Pancreas (tissue), 10 donors: ENCODE measurements at regions not wholly inside any gene's neighbourhood (a gene's known extent, or its start where the extent isn't known, plus 50 kb on each side); places are given as distances from the start of the nearest gene placed in this dataset.
"Not testable (repeated sequence)": the region's sequence is repeated elsewhere in the genome, so short reads cannot be mapped to it uniquely, and the experiment has no call there.

ENCODE experiments used
- ATAC-seq, 4 donors: fragments of 200-7000 bp; cut with Tn5 transposase; one replicate each; pipeline versions ENCODE4 v1.8.0 to v1.9.1; 2020; ENCODE audit warnings: mild to moderate bottlenecking in 4 of 4, moderate library complexity in 4 of 4
- DNase-seq, 6 donors: peaks; one replicate each; pipeline ENCODE4 v3.0.0-alpha.2; 2020
- FAIRE-seq: peaks from 2 replicates; lab custom pipeline; 2012; peaks lifted over from hg19 to GRCh38; lab: Jason Lieb, UNC
- H3K27ac ChIP-seq, 4 donors: fragments of 200-600 bp; sonication (generic); 1 replicate in 3 of 4; 2 replicates in 1 of 4; pipeline versions ENCODE4 v1.5.0 to v1.8.0; 2020
- H3K27me3 ChIP-seq, 4 donors: fragments of 200-600 bp; one replicate each; pipeline ENCODE4 v1.8.0; 2021
- H3K36me3 ChIP-seq, 3 donors: fragments of 200-600 bp; sonication (generic) in 1 of 3; one replicate each; pipeline versions ENCODE4 v1.5.0 to v1.8.0; 2020 to 2021
- H3K4me1 ChIP-seq, 3 donors: fragments of 200-600 bp; one replicate each; pipeline ENCODE4 v1.8.0; 2021
- H3K4me3 ChIP-seq, 4 donors: fragments of 200-600 bp; sonication (generic) in 2 of 4; one replicate each; pipeline versions ENCODE4 v1.5.0 to v1.8.0; 2020 to 2021
- H3K9me3 ChIP-seq, 4 donors: fragments of 200-600 bp; one replicate each; pipeline ENCODE4 v1.8.0; 2021
- WGBS, 2 donors: extraction: QIAGEN DNeasy Blood & Tissue Kit; methylation state at CpG; one replicate each; pipeline ENCODE4 v1.1.7; 2013; 5-methylcytosine and 5-hydroxymethylcytosine counted together
- intact Hi-C, 3 donors: fragments of 100-400 bp; cut with DNase I; formaldehyde crosslinking; loops; one replicate each; pipeline versions ENCODE4 v1.11.1 to v1.14.2; 2022
- TF ChIP-seq, protein P1 (sequence below), 4 donors: fragments of 200-600 bp; sonication (generic) in 3 of 4; IDR thresholded peaks; one replicate each; pipeline versions ENCODE4 v1.5.0 to v1.8.0; 2021; ENCODE audit warnings: antibody characterized with exemption in 4 of 4
- donor health status: healthy with polysubstance abuse.
- donor health status: DM: no; HTN: no; CAD: no; lungs with moderate emphysema.
- donor health status: DM: no; HTN: no; CAD: no.
- donor health status: control.
- donor health status: control.
- donor health status: Bipolar disorder and iron deficiency.
- donor health status: DM: yes; HTN: yes; CAD: no.
- donor health status: DM: no; HTN: no; CAD: no.
- donor health status: DM: no; HTN: no; CAD: no.
- donor health status: DM: yes; HTN: yes; CAD: no.

DNA sequence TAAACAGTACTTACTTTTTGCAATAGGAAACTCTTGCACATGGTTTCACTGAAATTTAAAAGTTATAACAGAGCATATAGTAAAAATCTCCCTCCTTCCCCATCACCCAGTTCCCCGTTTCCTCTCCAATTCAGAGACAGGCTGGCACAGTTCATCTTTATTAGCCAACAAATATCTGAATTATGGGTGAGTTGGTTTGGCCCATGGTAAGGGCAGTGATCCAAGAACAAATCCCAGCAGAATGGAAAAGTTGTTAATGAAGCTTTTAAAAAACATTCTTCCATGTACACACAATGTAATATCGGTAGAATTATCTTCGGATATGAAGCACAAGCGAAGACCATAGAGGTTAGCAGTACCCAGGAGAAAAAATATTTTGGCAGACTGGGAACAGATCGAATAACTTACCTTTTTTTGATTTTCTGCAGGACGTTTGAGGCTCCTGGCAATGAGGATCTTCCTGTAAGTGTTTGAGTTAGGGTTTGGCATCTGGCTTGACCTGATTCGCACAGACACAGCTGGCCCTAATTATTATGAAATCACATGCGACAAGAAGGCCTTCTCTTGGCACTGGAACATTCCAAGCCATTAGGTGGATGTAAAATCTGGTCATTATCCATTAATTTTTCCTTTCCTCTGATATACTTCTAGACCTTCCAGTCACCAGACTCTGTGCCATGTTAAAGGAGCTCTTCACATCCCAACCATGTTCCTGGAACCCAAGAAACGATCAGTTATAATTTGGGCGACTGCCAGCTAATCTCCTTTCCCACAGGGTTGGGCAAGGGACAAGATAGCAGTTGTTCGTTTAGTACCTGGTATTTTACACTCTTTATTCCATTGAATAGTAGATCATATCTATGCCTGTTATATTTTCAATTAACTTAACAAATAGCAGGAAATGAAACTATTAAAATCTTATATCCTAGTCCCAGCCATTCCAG is 139.4 kb upstream of the TSC22D1 start:
- TF ChIP-seq, protein P1, sequence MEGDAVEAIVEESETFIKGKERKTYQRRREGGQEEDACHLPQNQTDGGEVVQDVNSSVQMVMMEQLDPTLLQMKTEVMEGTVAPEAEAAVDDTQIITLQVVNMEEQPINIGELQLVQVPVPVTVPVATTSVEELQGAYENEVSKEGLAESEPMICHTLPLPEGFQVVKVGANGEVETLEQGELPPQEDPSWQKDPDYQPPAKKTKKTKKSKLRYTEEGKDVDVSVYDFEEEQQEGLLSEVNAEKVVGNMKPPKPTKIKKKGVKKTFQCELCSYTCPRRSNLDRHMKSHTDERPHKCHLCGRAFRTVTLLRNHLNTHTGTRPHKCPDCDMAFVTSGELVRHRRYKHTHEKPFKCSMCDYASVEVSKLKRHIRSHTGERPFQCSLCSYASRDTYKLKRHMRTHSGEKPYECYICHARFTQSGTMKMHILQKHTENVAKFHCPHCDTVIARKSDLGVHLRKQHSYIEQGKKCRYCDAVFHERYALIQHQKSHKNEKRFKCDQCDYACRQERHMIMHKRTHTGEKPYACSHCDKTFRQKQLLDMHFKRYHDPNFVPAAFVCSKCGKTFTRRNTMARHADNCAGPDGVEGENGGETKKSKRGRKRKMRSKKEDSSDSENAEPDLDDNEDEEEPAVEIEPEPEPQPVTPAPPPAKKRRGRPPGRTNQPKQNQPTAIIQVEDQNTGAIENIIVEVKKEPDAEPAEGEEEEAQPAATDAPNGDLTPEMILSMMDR (IDR thresholded peaks at IDR 0.05) = no peak
- peaks cover 0 to 1% (median 0%) of the 10 kb centered on the region in 3 donors for H3K4me1 ChIP-seq
- H3K36me3 ChIP-seq = no peaks in the 10 kb centered on the region
- intact Hi-C loops = no loop called here
- 62 to 63% methylated on average over 11 of the region's 11 CpGs for WGBS, 2 donors
- FAIRE-seq (no peak), DNase-seq (no peak), ATAC-seq (no peak)
- no peaks in the 10 kb centered on the region for H3K9me3 ChIP-seq
- no peak overlapping the region for H3K4me3 ChIP-seq
- no peaks in the 10 kb centered on the region for H3K27me3 ChIP-seq
- no peak overlapping the region for H3K27ac ChIP-seq

GRCh38 chr13:44713788-44714469 is 137.8 kb upstream of the TSC22D1 start:
- TF ChIP-seq, protein P1 (IDR thresholded peaks at IDR 0.05) = no peak
- peak in 3 of 4 donors; percentile 32 to 68 (median 41) for ATAC-seq

GRCh38 chr13:44711706-44712105 is 135.6 kb upstream of the TSC22D1 start:
- intact Hi-C loops = no loop called here
- H3K27ac ChIP-seq = no peak overlapping the region
- H3K4me1 ChIP-seq = no peaks in the 10 kb centered on the region
- FAIRE-seq (no peak), DNase-seq (no peak), ATAC-seq (no peak)
- H3K4me3 ChIP-seq = no peak overlapping the region
- TF ChIP-seq, protein P1 (IDR thresholded peaks at IDR 0.05) = no peak
- H3K9me3 ChIP-seq = no peaks in the 10 kb centered on the region
- H3K36me3 ChIP-seq = no peaks in the 10 kb centered on the region
- no peaks in the 10 kb centered on the region for H3K27me3 ChIP-seq
- WGBS, 2 donors = 99 to 100% methylated on average over 1 of the region's 1 CpG

More at GRCh38 chr13:44713788-44714469, 137.8 kb upstream of the TSC22D1 start:
- Histone ChIP-seq H3K4me1 (no peaks in the 10 kb centered on the region), H3K27ac (no peak overlapping the region), H3K27me3 (no peaks in the 10 kb centered on the region), H3K4me3 (no peak overlapping the region), H3K36me3 (no peaks in the 10 kb centered on the region), H3K9me3 (no peaks in the 10 kb centered on the region)
- DNase-seq = no peak
- WGBS, 2 donors = 86 to 89% methylated on average over 3 of the region's 3 CpGs
- FAIRE-seq = no peak
- intact Hi-C loops = no loop called here

DNA sequence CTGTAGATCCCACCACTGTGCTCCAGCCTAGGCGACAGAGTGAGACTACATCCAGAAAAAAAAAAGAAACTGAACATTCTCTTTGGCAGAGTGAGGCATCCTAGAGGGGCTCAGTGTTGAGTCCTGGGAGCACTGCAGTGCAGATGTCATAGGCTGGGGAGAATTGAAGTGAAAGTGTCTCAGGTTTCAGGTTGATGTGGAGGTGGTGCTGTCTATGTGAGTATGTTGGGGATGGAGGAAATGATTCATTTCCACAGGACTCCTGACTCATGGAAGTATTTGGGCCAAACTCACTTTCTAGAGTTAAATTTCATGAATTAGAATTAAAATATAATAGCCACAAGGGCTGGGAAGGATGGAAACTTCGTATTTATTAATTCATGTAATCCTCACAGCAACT is 134.4 kb upstream of the TSC22D1 start:
- Histone ChIP-seq H3K27me3 (no peaks in the 10 kb centered on the region), H3K36me3 (no peaks in the 10 kb centered on the region), H3K9me3 (no peaks in the 10 kb centered on the region), H3K4me1 (no peaks in the 10 kb centered on the region), H3K4me3 (no peak overlapping the region), H3K27ac (no peak overlapping the region)
- no peak for FAIRE-seq
- TF ChIP-seq, protein P1 (IDR thresholded peaks at IDR 0.05) = no peak
- ATAC-seq = peak in 1 of 4 donors; percentile 54
- DNase-seq = no peak
- intact Hi-C loops = no loop called here
- WGBS, 2 donors = 66 to 79% methylated on average over 2 of the region's 2 CpGs

DNA sequence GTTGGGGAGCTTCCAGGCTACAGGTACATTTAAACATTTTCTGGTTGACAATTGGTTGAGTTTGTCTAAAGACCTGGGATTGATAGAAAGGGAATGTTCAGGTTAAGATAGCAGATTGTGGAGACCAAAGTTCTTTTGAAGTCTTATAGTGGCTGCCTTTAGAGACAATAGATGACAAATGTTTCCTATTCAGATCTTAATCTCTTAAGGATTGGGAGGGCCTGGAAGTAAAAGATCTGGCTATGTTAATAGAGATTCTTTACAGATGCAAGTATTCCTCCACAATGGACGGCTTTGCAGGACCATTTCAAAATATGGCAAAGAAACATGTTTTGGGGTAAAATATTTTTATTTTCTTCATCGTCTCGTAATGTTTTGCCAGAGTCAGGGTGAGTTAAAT is 128.7 kb upstream of the TSC22D1 start:
- H3K4me1 ChIP-seq, H3K9me3 ChIP-seq, ATAC-seq, FAIRE-seq, H3K4me3 ChIP-seq, DNase-seq, H3K27me3 ChIP-seq, H3K27ac ChIP-seq, H3K36me3 ChIP-seq, intact Hi-C loops: not testable (repeated sequence)
- WGBS, 2 donors = 94 to 95% methylated on average over 3 of the region's 3 CpGs
